Type B pancreatic cell (in vitro differentiated cells): ENCODE measurements at regions not wholly inside any gene's neighbourhood (a gene's known extent, or its start where the extent isn't known, plus 50 kb on each side); places are given as distances from the start of the nearest gene placed in this dataset.

ENCODE experiments used
- DNase-seq: peaks from one replicate; pipeline ENCODE4 v3.0.0; 2021; ENCODE audit warnings: mixed read lengths; ENCODE audit not compliant: unreplicated experiment; ENCODE audit errors: extremely low spot score
- H3K27ac Mint-ChIP-seq: 2 replicates; pipeline ENCODE4 v1.8.0; 2021; ENCODE audit warnings: mild to moderate bottlenecking, mixed read lengths
- H3K27me3 Mint-ChIP-seq: 2 replicates; pipeline ENCODE4 v1.8.0; 2021; ENCODE audit warnings: mixed read lengths
- H3K36me3 Mint-ChIP-seq: 2 replicates; pipeline ENCODE4 v1.8.0; 2021; ENCODE audit warnings: mixed read lengths
- H3K4me1 Mint-ChIP-seq: one replicate; pipeline ENCODE4 v1.8.0; 2021; ENCODE audit warnings: mixed read lengths; ENCODE audit not compliant: unreplicated experiment
- H3K4me3 Mint-ChIP-seq: 2 replicates; pipeline ENCODE4 v1.8.0; 2021; ENCODE audit warnings: mild to moderate bottlenecking, mixed read lengths
- H3K9me3 Mint-ChIP-seq: 2 replicates; pipeline ENCODE4 v1.8.0; 2021; ENCODE audit warnings: mixed read lengths
- TF ChIP-seq, protein P1 (sequence below): fragments of 200-600 bp; sonication (generic); conservative IDR thresholded peaks from 2 replicates; pipeline ENCODE4 v1.5.0; 2021; ENCODE audit warnings: antibody characterized with exemption, mild to moderate bottlenecking

DNA sequence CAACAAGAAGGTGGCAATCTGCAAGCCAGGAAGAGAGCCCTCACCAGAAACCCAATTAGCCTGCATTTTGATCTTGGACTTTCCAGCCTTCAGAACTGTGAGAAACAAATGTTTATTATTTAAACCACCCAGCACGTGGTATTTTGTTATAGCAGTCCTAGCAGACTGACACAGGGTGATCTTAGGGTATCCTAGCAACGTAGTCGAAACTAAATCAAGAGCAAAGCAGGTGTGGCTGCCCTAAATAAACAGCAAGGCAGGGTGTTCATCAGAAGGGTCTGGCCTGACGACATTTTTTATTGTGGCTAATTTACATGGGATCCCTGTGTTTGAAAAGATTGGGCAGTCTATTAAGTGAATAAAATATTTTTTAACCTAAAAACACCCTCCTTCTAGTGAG is 198.8 kb downstream of the VEGFC start:
- no peaks in the 10 kb centered on the region for H3K4me1 Mint-ChIP-seq
- no peaks in the 10 kb centered on the region for H3K9me3 Mint-ChIP-seq
- no peaks in the 10 kb centered on the region for H3K36me3 Mint-ChIP-seq
- TF ChIP-seq, protein P1, sequence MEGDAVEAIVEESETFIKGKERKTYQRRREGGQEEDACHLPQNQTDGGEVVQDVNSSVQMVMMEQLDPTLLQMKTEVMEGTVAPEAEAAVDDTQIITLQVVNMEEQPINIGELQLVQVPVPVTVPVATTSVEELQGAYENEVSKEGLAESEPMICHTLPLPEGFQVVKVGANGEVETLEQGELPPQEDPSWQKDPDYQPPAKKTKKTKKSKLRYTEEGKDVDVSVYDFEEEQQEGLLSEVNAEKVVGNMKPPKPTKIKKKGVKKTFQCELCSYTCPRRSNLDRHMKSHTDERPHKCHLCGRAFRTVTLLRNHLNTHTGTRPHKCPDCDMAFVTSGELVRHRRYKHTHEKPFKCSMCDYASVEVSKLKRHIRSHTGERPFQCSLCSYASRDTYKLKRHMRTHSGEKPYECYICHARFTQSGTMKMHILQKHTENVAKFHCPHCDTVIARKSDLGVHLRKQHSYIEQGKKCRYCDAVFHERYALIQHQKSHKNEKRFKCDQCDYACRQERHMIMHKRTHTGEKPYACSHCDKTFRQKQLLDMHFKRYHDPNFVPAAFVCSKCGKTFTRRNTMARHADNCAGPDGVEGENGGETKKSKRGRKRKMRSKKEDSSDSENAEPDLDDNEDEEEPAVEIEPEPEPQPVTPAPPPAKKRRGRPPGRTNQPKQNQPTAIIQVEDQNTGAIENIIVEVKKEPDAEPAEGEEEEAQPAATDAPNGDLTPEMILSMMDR, result no peak
- H3K27ac Mint-ChIP-seq, result no peak overlapping the region
- H3K27me3 Mint-ChIP-seq, result peaks cover 3% of the 10 kb centered on the region
- no peak for DNase-seq
- H3K4me3 Mint-ChIP-seq, result no peak overlapping the region

DNA sequence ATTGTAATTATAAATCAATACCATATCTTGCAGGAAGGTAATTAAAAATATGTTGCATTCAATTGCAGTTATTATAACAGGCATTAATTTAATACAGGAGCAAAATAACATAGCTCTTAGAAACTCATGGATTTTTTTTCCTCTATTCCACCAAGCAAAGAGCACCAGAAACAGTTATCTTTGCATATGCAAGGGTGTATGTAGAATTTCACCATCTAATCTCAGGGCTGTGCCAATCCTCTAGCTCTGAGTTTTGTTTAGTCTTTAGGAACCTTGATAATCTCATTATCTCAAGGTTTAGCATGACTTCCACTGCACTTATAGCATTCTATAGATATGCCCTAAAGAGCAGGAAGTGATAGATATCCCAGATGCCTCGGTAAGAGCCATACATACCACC is 197.5 kb downstream of the VEGFC start:
- TF ChIP-seq, protein P1, result no peak
- no peaks in the 10 kb centered on the region for H3K36me3 Mint-ChIP-seq
- no peaks in the 10 kb centered on the region for H3K27me3 Mint-ChIP-seq
- no peak overlapping the region for H3K27ac Mint-ChIP-seq
- DNase-seq, result no peak
- no peaks in the 10 kb centered on the region for H3K4me1 Mint-ChIP-seq
- H3K9me3 Mint-ChIP-seq, result no peaks in the 10 kb centered on the region
- H3K4me3 Mint-ChIP-seq, result no peak overlapping the region

DNA sequence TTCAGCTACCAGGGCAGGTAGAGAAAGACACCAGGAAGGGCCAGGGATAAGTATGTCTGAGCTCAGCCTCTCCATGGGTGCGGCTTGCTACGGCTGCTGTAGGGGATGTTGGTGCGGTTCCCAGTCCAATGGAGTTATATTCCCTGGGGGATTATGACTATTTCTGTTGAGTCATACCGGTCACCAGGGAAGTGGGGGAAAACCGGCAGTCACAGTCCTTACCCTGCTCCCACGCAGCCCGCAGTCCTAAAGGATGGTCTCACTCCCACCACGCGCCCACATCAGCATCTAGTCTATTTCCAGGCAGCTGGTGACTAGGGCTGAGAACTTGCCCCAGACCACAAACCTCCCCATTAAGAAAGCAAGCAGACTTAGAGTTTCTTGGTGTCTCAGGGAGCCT is 191.6 kb downstream of the VEGFC start:
- H3K9me3 Mint-ChIP-seq, result no peaks in the 10 kb centered on the region
- DNase-seq, result no peak
- no peak overlapping the region for H3K27ac Mint-ChIP-seq

DNA sequence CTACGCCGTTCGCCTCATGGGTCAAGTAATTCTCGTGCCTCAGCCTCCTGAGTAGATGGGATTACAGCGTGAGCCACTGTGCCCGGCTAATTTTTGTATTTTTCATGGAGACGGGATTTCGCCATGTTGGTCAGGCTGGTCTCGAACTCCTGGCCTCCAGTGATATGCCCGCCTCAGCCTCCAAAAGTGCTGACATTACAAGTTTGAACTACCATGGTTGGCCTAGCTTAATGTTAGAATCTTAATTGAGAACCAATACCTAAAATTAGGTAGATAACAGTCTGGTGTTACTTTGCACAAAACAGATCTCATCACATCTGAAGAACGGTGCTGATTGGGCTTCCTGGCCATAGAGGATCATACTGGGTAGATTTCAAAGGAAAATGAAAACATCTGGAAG is 184.9 kb downstream of the VEGFC start:
- no peak for DNase-seq
- H3K36me3 Mint-ChIP-seq, result no peaks in the 10 kb centered on the region

More for the DNA sequence above, 191.6 kb downstream of the VEGFC start:
- Mint-ChIP-seq H3K36me3 (no peaks in the 10 kb centered on the region), H3K27me3 (peaks cover 11% of the 10 kb centered on the region), H3K4me1 (no peaks in the 10 kb centered on the region), H3K4me3 (no peak overlapping the region)
- TF ChIP-seq, protein P1, result no peak

DNA sequence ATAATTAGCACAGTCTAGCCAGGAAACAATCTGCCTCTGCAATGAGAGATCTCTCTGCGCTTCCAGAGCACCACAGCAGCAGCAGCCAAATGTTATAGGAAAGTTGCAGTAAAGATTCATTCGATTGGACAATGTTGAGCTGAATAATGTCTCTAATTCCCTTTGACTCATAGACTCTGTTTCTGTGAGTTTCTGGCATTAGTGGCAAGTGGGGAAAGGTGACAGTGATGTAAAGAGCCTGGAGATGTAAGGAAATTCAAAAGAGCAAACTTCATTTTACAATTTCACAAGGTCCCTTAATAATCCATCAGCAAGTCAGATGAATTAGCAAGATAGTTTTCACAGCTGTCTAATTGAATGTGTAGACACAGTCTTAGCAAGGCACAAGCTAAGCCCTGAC is 184.4 kb downstream of the VEGFC start:
- Mint-ChIP-seq H3K36me3 (no peaks in the 10 kb centered on the region), H3K27ac (no peak overlapping the region), H3K9me3 (no peaks in the 10 kb centered on the region), H3K4me1 (no peaks in the 10 kb centered on the region), H3K27me3 (peaks cover 47% of the 10 kb centered on the region), H3K4me3 (no peak overlapping the region)
- TF ChIP-seq, protein P1, result no peak
- DNase-seq, result no peak

More for the DNA sequence above, 184.9 kb downstream of the VEGFC start:
- TF ChIP-seq, protein P1, result no peak
- Mint-ChIP-seq H3K9me3 (no peaks in the 10 kb centered on the region), H3K27ac (no peak overlapping the region), H3K27me3 (peaks cover 43% of the 10 kb centered on the region), H3K4me1 (no peaks in the 10 kb centered on the region), H3K4me3 (no peak overlapping the region)

DNA sequence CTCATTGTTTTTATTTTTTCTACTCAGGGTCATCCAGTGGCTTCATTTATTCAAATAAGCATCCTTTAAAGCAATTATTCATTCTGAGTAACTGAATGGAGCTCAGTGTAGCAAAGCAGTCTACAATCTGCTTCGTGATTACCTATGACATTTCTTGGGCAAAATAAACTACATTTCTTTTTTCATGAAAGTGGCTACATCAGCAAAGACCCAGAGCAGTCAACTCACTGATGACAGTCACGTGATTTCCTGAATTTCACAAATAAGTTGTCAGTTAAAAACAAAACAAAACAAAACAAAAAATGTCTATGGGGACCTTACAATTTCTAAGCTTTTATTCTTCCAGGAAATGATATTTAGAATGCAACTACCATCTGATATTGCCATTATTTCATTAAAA is 182.1 kb downstream of the VEGFC start:
- Mint-ChIP-seq H3K27ac (no peak overlapping the region), H3K9me3 (no peaks in the 10 kb centered on the region), H3K36me3 (no peaks in the 10 kb centered on the region), H3K27me3 (peaks cover 59% of the 10 kb centered on the region), H3K4me3 (no peak overlapping the region), H3K4me1 (no peaks in the 10 kb centered on the region)
- no peak for DNase-seq
- TF ChIP-seq, protein P1, result no peak
